DMS53 (cell line): ENCODE measurements at regions not wholly inside any gene's neighbourhood (a gene's known extent, or its start where the extent isn't known, plus 50 kb on each side); places are given as distances from the start of the nearest gene placed in this dataset.
"Not testable (repeated sequence)": the region's sequence is repeated elsewhere in the genome, so short reads cannot be mapped to it uniquely, and the experiment has no call there.

ENCODE experiments used
- DNase-seq: peaks from one replicate; lab custom pipeline; 2025; lab: John Stamatoyannopoulos, UW

DNA sequence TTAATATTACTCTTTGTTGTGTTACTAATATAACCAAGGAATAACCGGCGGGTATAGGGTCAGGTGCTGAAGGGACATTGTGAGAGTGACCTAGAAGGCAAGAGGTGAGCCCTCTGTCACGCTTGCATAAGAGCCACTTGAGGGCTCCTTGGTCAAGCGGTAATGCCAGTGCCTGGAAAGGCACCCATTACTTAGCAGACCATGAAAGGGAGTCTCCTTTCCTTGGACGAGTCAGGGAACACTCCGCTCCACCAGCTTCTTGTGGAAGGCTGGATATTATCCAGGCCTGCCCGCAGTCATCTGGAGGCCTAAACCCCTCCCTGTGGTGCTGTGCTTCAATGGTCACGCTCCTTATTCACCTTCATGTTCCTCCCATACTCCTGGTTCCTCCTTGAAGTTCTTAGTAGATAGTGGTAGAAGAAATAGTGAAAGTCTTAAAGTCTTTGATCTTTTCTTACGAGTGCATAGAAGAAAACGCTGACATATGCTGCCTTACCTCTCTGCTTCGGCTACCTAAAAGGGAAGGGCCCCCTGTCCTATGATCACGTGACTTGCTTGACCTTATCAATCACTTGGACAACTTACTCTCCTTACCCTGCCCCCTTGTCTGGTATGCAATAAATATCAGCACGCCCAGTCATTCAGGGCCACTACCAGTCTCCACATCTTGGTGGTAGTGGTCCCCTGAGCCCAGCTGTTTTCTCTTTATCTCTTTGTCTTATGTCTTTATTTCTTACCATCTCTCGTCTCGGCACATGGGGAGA is 59.6 kb upstream of the DMRTB1 start:
- DNase-seq: not testable (repeated sequence)

- DNase-seq: no peak
Measured at GRCh38 chr1:53400761-53401674, 58.2 kb upstream of the DMRTB1 start.

- no peak for DNase-seq
Measured at GRCh38 chr1:53401813-53402745, 57.1 kb upstream of the DMRTB1 start.

DNA sequence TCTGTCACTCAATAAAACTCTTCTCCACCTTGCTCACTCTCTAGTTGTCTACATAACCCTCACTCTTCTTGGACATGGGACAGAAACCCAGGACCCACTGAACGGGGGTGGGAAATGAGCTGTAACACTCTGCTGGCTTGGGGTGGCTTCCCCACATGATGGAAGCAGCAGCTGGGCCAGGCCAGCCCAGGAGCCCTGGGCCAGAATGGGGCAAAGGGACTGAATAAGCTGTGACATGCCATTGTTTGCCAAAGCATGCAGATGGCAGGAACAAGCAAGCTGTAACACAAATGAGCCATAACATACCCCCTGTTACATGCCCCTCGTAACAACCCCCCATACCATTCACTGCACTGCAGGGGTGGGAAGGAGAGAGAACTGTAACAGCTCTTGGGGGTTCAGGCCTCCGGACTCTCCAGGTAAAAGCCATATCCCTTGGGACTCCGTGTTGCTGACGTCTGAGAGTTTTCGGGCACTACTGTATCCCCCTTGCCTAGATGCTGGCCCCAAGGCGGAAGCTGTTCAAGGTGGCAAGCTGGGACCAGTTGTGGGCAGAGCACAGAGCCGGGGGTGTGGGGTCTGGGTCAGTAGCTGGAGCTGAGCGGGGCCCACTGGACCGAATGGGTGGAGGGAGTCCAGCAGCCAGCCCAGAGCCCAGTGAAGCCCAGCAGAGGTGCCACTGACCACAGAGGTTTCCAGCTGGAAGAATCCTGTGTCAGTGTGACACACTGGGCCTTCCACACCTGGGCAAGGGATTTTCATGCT is 56.1 kb upstream of the DMRTB1 start:
- no peak for DNase-seq

DNA sequence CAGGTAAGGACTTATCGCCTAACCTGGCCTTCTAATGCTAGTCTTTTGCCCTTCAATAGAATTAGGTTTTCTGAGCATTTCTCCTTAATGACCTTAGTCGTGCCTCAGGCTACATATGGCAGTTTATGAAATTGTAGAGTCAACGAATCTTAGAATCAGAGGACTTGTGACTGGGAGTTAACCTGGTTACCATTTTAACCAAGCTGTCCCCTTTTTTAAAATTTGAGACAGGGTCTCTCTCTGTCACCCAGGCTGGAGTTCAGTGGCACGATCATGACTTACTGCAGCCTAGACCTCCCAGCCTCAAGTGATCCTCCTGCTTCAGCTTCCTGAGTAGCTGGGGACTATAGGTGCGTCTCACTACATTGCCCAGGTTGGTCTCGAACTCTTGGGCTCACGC is 53.5 kb upstream of the DMRTB1 start:
- no peak for DNase-seq

- no peak for DNase-seq
Measured at GRCh38 chr1:53406551-53407235, 52.5 kb upstream of the DMRTB1 start.

- DNase-seq: no peak
Measured at GRCh38 chr1:53408013-53408754, 51.0 kb upstream of the DMRTB1 start.

GRCh38 chr1:53408755-53409129 is 50.5 kb upstream of the DMRTB1 start:
- no peak for DNase-seq

GRCh38 chr1:53409233-53409632 is 50.0 kb upstream of the DMRTB1 start:
- DNase-seq: no peak
